Vagina (tissue), 2 donors: ENCODE measurements at regions not wholly inside any gene's neighbourhood (a gene's known extent, or its start where the extent isn't known, plus 50 kb on each side); places are given as distances from the start of the nearest gene placed in this dataset.

Source experiments
- DNase-seq, 2 donors: peaks; one replicate each; pipeline ENCODE4 v3.0.0-alpha.2; 2017; ENCODE audit errors: extremely low spot score in 2 of 2
- H3K27ac ChIP-seq: fragments of 200-600 bp; sonication (generic); one replicate; pipeline ENCODE4 v1.5.1; 2019
- H3K27me3 ChIP-seq: fragments of 200-600 bp; sonication (generic); one replicate; pipeline ENCODE4 v1.5.1; 2019
- H3K36me3 ChIP-seq, 2 donors: fragments of 200-600 bp; sonication (generic); one replicate each; pipeline ENCODE4 v1.5.1; 2017 to 2019
- H3K4me1 ChIP-seq: fragments of 200-600 bp; sonication (generic); one replicate; pipeline ENCODE4 v1.5.1; 2019
- H3K4me3 ChIP-seq, 2 donors: fragments of 200-600 bp; sonication (generic); 1 replicate in 1 of 2; 2 replicates in 1 of 2; pipeline ENCODE4 v1.5.1; 2016 to 2019
- H3K9me3 ChIP-seq: fragments of 200-600 bp; sonication (generic); one replicate; pipeline ENCODE4 v1.5.1; 2019
- CTCF ChIP-seq, 3 experiments: fragments of 450-650 bp in 2 of 3; fragments of 200-600 bp in 1 of 3; sonication (generic) in 1 of 3; IDR thresholded peaks; one replicate each; pipeline ENCODE4 v1.5.1; 2017 to 2019; ENCODE audit warnings: antibody characterized with exemption in 3 of 3, mild to moderate bottlenecking in 2 of 3, moderate library complexity in 2 of 3
- POLR2A ChIP-seq, 2 donors: fragments of 450-650 bp; IDR thresholded peaks; one replicate each; pipeline ENCODE4 v1.6.1; 2017; ENCODE audit warnings: antibody characterized with exemption in 2 of 2, mild to moderate bottlenecking in 2 of 2, moderate library complexity in 2 of 2
- POLR2AphosphoS5 ChIP-seq, 2 donors: sonication (generic); formaldehyde crosslinking; IDR thresholded peaks; one replicate each; pipeline ENCODE4 v1.9.0; 2017; ENCODE audit warnings: antibody characterized with exemption in 2 of 2, mild to moderate bottlenecking in 2 of 2, low read depth in 1 of 2; ENCODE audit not compliant: insufficient read depth in 1 of 2
- intact Hi-C: fragments of 100-400 bp; cut with DNase I; formaldehyde crosslinking; loops from one replicate; pipeline ENCODE4 v1.15.1; 2023

- Histone ChIP-seq H3K27ac (no peak overlapping the region), H3K9me3 (no peaks in the 10 kb centered on the region), H3K4me1 (no peaks in the 10 kb centered on the region), H3K4me3 (no peak overlapping the region), H3K27me3 (no peaks in the 10 kb centered on the region), H3K36me3 (no peaks in the 10 kb centered on the region)
- peak in 1 of 2 donors; percentile 49 for DNase-seq
- no peak for TF ChIP-seq CTCF (IDR thresholded peaks at IDR 0.05)
- TF ChIP-seq POLR2A (IDR thresholded peaks at IDR 0.05) = no peak
- no peak for TF ChIP-seq POLR2AphosphoS5 (IDR thresholded peaks at IDR 0.05; ENCODE audit: insufficient read depth in 1 of 2, low read depth in 1 of 2)
- intact Hi-C loops = no loop called here
These were observed 71.6 kb downstream of the MYEOV start for GRCh38 chr11:69365558-69365957.

GRCh38 chr11:69366591-69366990, 72.6 kb downstream of the MYEOV start:
- Histone ChIP-seq H3K9me3 (no peaks in the 10 kb centered on the region), H3K27me3 (no peaks in the 10 kb centered on the region), H3K27ac (no peak overlapping the region), H3K4me3 (no peak overlapping the region), H3K36me3 (no peaks in the 10 kb centered on the region), H3K4me1 (no peaks in the 10 kb centered on the region)
- no peak for TF ChIP-seq POLR2A (IDR thresholded peaks at IDR 0.05)
- TF ChIP-seq CTCF (IDR thresholded peaks at IDR 0.05) = no peak
- TF ChIP-seq POLR2AphosphoS5 (IDR thresholded peaks at IDR 0.05; ENCODE audit: insufficient read depth in 1 of 2, low read depth in 1 of 2) = no peak
- intact Hi-C loops = no loop called here
- DNase-seq = no peak

GRCh38 chr11:69367211-69367964, 73.4 kb downstream of the MYEOV start:
- Histone ChIP-seq H3K36me3 (no peaks in the 10 kb centered on the region), H3K27me3 (no peaks in the 10 kb centered on the region), H3K4me1 (no peaks in the 10 kb centered on the region), H3K4me3 (no peak overlapping the region), H3K9me3 (no peaks in the 10 kb centered on the region), H3K27ac (no peak overlapping the region)
- TF ChIP-seq POLR2A (IDR thresholded peaks at IDR 0.05) (no peak), POLR2AphosphoS5 (IDR thresholded peaks at IDR 0.05; ENCODE audit: insufficient read depth in 1 of 2, low read depth in 1 of 2) (no peak), CTCF (IDR thresholded peaks at IDR 0.05) (no peak)
- intact Hi-C loops = no loop called here
- DNase-seq = peak in 1 of 2 donors; percentile 79

GRCh38 chr11:69368119-69368880, 74.3 kb downstream of the MYEOV start:
- DNase-seq = peak in 1 of 2 donors; percentile 75
- no peaks in the 10 kb centered on the region for H3K9me3 ChIP-seq
- no peak overlapping the region for H3K27ac ChIP-seq
- H3K4me3 ChIP-seq = no peak overlapping the region
- TF ChIP-seq POLR2A (IDR thresholded peaks at IDR 0.05) (no peak), POLR2AphosphoS5 (IDR thresholded peaks at IDR 0.05; ENCODE audit: insufficient read depth in 1 of 2, low read depth in 1 of 2) (no peak), CTCF (IDR thresholded peaks at IDR 0.05) (no peak)
- no peaks in the 10 kb centered on the region for H3K36me3 ChIP-seq
- no peaks in the 10 kb centered on the region for H3K27me3 ChIP-seq
- intact Hi-C loops = no loop called here
- H3K4me1 ChIP-seq = no peaks in the 10 kb centered on the region
